HG03442 (cell line): ENCODE measurements at regions not wholly inside any gene's neighbourhood (a gene's known extent, or its start where the extent isn't known, plus 50 kb on each side); places are given as distances from the start of the nearest gene placed in this dataset.
"Not testable (repeated sequence)": the region's sequence is repeated elsewhere in the genome, so short reads cannot be mapped to it uniquely, and the experiment has no call there.

Source experiments
- ATAC-seq: cut with Tn5 transposase; IDR thresholded peaks from one replicate; pipeline ENCODE4 v1.9.1; 2021; ENCODE audit warnings: mild to moderate bottlenecking, moderate library complexity; ENCODE audit not compliant: unreplicated experiment

DNA sequence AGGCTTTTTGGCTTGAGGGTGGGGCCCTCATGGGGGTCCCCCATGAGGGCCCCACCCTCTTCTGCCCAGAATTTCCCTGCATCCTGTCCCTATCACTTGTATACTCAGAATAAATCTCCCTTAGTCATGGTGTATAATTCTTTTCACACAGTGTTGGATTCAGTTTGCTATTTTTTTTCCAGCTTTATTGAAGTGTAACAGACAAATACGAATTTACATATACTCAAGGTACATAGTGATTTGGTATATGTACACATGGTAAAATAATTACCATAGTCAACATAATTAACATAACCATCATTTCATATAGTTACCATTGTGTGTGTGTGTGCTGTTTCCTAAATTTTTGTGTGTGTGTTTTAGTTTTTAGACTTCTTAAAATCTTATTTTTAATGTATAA is 289.4 kb downstream of the CNTNAP3B start:
- ATAC-seq: not testable (repeated sequence)

DNA sequence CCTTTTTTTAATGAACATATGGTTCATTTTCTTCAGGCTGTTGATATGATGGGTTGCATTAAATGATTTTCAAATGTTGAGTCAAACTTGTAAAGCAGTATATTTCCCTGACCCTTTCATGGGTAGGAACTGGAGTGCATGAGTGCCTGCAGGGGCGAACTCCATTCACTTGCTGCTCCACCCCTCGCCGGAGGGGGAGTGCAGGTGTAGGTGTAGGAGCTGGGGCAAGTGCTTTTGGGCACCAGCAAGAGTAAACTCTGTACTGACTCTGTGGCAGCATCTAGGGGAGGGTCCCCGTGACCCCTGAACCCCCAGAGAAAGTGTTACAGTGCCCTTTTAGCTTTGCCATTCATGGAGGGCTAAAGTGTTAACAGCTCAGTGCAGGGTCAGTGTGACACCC is 290.3 kb downstream of the CNTNAP3B start:
- not testable (repeated sequence) for ATAC-seq

DNA sequence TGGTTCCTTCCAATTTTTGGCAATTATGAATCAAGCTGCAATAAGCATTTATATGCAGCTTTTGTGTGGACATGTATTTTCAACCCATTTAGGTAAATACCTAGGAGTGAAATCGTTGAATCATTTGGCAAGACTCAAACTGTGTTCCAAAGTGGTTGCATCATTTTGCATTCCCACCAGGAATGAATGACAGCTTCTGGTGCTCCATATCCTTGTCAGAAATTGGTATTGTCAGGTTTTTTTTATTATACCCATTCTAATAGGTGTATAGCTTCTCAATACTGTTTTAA is 290.7 kb downstream of the CNTNAP3B start:
- ATAC-seq: not testable (repeated sequence)

DNA sequence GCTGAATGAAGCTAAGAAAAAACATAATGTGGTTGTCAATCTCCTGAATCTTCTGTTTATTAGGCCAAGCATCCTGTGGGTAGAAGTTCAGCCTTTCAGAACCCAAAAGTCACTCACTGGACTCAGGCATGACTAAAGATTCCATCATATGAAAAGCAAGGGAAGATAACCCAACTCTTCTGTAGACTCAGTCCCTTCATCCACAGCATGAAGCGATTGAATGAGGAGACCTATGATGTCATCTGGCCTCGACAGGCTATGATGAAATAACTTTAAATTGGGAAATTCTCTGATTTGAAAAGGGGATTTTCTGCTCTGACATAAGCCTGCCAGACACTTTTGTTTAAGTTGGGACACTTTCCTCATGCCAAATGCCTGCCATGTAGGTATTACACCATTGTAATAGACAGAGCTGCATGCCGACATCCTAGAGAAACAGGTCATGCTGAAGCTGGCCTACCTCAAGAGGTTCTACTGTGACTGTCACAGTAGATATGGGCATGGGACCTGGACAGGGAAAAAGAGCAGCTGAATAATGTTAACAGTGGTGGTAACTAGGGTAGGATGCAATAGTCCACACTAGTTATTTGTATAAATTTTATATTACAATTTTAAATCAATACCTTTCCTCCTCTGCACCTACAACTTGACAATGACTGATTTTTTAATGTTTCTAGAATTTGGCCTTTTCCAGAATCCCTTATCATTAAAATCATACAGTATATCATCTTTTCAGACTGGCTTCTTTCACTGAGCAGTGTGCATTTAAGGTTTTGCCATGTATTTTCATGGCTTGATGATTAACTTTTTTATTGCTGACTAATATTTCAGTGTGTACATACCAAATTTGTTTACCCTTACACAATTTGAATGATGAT is 291.3 kb downstream of the CNTNAP3B start:
- ATAC-seq: not testable (repeated sequence)

DNA sequence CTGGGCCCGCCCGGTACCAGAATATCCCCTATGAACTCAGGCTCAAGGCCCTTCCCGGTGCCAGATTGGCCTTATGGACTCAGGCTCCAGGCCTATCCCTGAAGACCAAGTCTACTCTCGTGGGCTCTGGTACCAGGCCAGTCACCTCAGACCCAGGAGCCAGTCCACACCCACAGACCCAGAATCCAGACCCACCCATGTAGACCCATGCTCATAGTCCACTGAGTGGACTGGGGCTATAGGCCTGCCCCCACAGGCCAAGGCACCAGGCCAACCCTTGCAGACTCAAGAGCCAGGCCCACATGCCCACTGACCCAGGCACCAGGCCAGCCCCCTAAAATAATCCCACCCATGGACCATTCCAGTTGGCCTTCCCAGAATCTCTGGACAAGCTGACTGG is 296.1 kb downstream of the CNTNAP3B start:
- not testable (repeated sequence) for ATAC-seq

DNA sequence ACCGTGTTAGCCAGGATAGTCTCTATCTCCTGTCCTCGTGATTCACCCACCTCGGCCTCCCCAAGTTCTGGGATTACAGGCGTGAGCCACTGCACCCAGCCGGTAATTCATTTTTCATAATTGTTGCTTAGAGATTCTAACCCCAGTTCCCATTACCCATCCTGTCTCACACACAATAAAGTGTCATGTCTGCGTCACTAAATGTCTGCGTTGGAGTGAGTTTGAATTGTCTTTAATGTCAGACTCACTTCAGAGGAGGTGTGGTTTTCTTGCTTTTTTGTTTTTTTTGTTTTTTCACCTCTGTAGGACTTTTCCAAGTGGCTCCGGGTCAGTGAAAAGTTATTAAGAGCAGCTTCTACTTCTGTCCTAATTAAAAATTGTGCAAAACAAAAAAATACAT is 304.5 kb downstream of the CNTNAP3B start:
- ATAC-seq: not testable (repeated sequence)

DNA sequence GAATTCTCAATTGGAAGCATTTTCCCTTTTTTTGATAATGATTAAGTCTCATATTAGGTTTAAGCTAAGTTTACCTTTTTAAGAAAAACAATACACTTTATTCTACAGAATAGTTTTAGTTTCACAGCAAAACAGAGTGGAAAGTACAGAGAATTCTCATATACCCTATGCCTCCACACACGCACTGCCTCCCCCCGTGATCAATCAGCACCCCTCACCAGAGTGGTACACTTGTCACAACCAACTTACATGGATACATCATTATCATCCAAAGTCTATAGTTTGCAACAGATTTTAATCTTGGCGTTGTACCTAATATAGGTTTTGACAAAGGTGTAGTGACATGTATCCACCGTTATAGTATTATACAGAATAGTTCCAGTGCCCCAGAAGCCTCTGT is 326.5 kb downstream of the CNTNAP3B start:
- not testable (repeated sequence) for ATAC-seq

DNA sequence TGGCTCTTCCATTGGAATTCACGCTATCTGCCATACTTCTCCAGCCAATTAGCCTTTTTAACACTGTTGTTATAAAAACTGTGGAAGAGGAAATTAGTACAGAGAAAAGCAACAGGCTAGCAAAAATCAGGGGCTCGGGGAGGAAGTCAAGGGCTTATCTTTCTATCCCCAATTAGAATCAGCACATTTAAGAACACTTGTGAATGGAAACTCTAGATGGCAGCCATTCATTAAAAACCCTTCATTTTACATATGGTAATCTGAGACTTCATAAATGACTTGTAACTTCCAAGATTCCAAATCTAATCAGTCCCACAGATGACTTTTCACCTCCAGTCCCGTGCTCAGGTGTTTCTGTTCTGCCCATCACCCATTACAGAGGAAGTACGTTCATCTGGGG is 330.5 kb downstream of the CNTNAP3B start:
- not testable (repeated sequence) for ATAC-seq

DNA sequence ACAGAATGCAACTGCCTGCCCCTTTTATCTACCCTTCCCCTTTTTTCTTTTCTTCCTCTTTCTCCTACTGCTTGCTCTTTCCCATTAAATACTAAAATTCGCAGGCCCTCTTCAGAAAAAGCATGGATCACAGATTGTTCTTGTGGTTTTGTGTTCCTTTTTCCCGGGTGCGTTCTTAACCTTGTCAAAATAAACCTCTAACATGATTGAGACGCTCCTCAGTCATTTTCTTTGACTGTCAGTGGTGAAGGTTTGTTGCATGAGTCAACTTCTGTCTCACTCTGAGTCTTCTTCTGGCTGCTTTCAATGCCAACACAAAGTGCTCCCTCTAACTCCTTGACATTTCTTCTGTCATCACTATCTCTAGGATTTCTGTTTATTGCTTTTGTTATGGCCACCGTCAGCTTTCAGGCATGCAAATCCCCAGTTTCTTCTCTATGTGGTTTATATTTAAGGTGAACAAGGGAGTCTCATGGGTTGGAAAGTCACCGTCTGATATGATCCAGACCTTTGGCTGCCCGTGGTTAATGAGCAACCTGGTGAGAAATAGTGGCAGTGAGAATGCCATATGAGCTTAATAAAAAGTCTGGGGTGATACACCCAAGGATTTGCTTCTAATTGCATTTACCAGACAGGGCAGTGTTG is 338.4 kb downstream of the CNTNAP3B start:
- not testable (repeated sequence) for ATAC-seq

DNA sequence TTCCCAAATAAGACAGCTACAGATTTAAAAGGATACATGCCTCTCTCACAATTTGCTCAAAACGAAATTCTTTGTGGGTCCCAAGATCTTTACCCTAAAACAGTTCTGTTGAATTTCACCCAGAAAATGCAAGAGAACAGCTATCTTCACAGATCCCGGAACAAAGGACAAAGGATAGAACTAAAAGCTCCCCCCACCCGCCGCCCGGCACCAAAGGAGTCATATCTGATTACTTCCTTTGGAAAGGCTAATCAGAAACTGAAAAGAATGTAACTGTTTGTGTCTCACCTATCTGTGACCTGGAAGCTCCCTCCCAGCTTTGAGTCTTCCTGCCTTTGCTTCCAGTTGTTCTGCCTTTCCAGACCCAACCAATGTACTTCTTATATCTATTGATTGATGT is 339.2 kb downstream of the CNTNAP3B start:
- ATAC-seq: not testable (repeated sequence)

DNA sequence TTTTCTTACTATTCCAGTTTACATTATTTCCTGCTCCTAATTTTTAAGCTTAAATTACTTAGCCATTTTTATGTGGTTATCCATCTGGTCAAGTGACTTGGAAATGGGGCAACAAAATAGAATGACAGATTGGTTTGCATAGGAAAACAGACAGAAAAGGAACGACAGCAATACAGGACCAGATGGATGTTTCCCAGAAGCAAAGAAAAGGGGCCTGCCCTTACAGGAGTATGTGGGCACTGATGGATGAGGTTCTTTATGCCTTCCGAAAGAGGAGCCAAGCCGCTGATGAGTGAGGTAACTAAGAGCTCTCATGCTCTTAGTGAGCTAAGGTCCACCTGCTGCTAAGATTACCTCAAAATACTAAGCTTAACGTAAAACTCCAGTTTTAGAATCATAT is 339.8 kb downstream of the CNTNAP3B start:
- not testable (repeated sequence) for ATAC-seq

DNA sequence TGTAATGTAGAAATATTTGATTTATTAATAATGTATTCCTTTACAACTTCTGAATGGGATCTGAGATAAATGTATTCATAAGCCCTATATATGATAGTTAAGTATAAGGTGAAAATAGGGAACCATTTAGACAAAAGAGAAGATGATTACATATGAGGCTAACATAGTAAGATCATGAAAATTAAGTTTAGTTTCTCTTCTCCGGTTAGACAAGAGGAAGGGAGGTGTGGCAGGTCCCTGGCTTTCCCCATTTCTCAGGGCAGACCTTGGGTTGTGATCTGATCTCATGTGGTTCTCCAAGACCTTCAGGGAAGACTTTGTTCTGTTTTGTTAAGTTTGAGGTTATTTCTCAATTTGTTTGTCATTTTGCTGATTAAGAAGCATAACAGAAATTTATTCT is 341.3 kb downstream of the CNTNAP3B start:
- not testable (repeated sequence) for ATAC-seq

DNA sequence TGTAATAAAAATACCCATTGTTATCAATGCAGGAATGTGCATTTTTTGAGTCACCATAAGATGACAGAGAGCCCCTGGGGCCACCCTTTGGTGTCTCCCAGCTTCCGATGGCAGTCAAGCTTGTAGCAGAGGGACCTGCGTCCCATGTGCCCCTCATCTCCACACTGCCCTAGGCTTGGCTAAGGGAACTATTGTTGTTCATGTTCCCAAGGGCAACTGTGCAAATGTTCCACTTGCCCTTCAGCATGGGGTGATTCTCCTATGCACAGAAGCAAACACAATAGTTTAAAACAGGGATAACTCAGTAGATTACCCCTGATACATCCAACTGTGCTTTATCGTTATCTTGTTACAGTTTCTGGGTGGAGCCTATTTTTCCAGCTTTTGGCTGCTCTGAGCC is 342.0 kb downstream of the CNTNAP3B start:
- ATAC-seq: not testable (repeated sequence)

DNA sequence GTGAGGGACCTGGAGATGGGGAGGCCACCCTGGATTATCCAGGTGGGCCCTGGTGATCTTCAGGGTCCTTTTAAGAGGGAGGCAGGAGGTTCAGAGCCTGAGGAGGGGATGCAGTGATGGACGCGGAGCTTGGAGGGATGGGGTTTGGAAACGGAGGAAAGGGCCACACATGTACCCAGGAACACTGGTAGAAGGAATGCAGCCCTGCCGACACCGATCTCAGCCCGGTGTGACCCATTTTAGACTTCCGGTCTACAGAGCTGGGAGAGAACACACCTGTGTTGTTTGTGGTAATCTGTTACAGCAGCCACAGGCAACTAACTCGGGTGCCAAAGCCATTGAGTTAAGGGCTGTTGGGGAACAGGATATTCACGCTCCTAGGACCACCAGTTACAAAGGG is 345.2 kb downstream of the CNTNAP3B start:
- not testable (repeated sequence) for ATAC-seq

DNA sequence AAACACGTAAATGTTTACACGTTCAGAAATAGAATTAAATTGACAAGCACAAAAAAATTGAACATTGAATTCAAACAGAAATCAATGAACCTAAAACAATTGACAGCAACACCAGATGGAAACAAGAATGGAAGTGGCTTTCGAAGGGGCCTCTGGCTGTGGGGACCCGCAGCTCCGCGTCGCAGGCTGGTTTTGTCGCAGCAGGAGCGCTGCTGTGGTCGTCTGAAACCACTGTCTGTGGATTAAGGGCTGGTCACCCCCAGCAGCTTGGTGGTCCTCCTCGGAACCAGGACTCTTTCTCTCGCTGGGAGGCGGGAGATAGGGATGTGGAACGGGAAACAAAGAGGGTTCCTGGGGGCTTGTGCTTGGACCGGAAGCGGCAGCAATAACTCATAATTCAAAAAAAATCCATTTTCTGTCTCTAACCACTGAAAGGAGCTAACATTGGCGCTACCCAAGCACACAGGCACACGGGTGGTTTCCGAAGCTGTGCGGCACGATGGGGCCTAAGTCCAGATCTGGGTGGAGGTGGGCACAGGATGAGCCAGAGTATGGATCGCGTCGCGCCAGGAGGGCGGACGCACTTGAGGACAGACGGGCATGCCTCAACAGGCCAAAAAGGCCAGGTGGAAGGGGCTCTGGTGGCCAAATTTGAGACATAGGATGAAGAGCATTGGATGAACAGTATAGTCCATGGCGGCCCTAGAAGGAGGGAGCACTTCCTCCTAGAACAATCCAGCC is 346.0 kb downstream of the CNTNAP3B start:
- not testable (repeated sequence) for ATAC-seq

DNA sequence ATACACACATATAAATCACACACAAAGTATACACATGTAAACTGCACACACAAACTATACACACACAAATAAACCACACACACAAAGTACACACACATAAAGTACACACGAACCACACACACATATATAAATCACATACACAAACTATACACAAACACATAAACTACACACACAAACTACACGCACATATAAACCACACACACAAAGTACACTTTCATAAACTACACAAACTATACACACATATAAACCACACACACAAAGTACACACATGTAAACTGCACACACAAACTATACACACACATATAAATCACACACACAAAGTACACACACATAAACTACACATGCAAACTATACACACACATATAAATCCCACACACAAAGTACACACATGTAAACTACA is 347.3 kb downstream of the CNTNAP3B start:
- not testable (repeated sequence) for ATAC-seq

DNA sequence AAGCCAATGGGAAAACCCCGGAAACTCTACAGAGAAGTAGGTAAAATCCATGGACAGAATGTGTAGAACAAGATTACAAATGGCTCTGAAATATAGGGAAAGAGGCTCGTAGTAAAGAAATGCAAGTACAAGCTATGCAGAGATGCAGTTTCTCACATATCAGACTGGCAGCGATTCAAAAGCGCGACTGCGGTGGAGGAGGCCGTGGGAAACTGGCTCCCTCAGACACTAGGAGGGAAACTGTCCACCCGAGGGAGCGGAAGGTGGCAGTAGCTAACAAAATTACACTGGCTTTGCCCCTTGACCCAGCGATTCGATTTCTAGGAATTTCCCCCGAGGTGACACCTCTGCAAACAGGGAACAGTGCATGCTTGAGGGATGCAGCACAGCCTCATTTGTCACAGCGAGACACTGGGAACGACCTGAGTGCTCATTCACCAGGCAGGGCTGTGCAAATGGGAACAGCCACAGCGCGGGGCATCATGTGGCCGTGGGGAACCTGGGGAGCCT is 349.3 kb downstream of the CNTNAP3B start:
- not testable (repeated sequence) for ATAC-seq

DNA sequence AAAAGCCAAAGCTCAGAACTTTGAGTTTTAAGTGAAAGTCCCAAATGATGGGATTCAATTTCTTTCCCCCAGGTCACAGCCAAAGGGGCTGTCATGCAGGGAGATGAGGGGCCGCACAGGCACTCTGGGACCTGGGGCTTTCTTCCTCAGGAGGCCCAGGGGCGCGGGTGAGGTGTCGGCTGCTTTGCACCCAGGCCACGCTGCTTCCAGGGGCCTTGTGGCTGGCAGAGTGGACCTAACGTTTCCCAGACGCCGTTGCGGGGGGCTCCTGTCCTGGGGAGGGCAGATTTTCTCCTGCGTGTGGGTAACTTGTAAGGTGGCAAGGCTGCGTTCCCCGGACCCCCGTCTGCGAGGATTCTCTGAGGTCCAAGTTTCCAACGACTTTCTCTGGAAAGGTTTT is 350.0 kb downstream of the CNTNAP3B start:
- not testable (repeated sequence) for ATAC-seq

DNA sequence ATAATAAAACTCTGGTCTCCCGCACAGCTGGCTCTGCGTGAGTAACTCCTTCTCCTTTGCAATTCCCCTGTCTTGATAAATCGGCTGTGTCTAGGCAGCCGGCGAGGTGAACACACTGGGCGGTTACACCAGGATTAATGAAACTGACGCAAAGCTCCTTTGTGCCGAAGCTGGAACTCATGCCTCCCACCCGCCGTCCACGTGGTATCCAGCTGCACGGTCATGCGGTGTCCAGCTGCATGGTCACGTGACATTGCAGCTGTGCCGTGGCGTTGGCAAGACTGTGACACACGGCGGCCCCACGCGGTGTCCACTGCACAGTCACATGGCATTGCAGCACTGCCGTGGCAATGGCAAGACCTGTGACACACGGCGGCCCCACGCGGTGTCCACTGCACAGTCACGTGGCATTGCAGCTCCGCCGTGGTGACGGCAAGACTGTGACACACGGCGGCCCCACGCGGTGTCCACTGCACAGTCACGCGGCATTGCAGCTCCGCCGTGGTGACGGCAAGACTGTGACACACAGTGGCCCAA is 350.6 kb downstream of the CNTNAP3B start:
- not testable (repeated sequence) for ATAC-seq

DNA sequence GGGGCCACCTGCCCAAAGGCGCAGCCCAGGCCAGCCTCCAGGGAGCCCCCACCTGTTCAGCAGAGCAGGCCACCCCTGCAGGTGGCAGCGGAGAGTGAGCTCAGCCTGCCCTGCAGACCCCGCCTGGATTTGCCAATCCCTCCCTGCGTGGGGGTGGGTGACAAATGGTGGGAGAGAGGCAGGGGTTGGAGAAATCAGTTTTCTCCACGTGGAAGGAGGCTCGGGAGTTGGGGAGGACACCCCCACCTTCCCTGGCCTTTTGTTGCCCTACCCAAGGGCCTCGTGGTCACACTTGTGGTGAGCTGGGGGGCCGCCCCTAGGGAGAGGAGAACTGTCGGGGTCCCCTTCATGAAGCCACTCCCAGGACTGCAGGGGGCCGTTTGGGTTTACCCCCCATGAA is 351.7 kb downstream of the CNTNAP3B start:
- not testable (repeated sequence) for ATAC-seq

DNA sequence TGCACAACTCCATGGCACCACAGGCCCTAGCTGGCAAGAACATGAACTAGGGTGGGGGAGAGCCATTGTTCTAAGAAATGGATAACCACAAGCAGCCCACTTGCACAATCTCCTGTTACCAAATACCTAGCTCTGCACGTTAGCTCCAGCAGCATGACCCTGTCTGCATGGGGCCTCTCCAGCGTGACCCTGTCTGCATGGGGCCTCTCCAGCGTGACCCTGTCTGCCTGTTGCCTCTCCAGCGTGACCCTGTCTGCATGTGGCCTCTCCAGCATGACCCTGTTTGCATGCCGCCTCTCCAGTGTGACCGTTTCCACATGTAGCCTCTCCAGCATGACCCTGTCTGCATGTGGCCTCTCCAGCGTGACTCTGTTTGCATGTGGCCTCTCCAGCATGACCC is 356.7 kb downstream of the CNTNAP3B start:
- ATAC-seq: not testable (repeated sequence)
